Heart left ventricle (tissue), 16 donors: ENCODE measurements at regions not wholly inside any gene's neighbourhood (a gene's known extent, or its start where the extent isn't known, plus 50 kb on each side); places are given as distances from the start of the nearest gene placed in this dataset.
A peak's percentile ranks its signal among the peaks of the same experiment; 100 is the strongest.

Source experiments
- ATAC-seq, 4 donors: fragments of 200-7000 bp; cut with Tn5 transposase; one replicate each; pipeline ENCODE4 v1.9.1; 2020 to 2022; ENCODE audit warnings: moderate library complexity in 4 of 4, mild to moderate bottlenecking in 3 of 4, moderate number of reproducible peaks in 1 of 4
- DNase-seq, 5 donors: peaks; one replicate each; pipeline ENCODE4 v3.0.0-alpha.2; 2020
- H3K27ac ChIP-seq, 12 donors: fragments of 200-600 bp; sonication (generic) in 4 of 12; one replicate each; pipeline versions ENCODE4 v1.5.0 to v1.8.0; 2016 to 2022; ENCODE audit warnings: mild to moderate bottlenecking in 2 of 12
- H3K27me3 ChIP-seq, 9 donors: fragments of 200-600 bp; sonication (generic) in 2 of 9; one replicate each; pipeline versions ENCODE4 v1.5.1 to v1.8.0; 2016 to 2022; ENCODE audit warnings: mild to moderate bottlenecking in 3 of 9
- H3K36me3 ChIP-seq, 9 donors: fragments of 200-600 bp; sonication (generic) in 2 of 9; one replicate each; pipeline versions ENCODE4 v1.5.0 to v1.8.0; 2018 to 2022; ENCODE audit warnings: mild to moderate bottlenecking in 2 of 9
- H3K4me1 ChIP-seq, 12 donors: fragments of 200-600 bp; sonication (generic) in 4 of 12; one replicate each; pipeline versions ENCODE4 v1.5.0 to v1.8.0; 2016 to 2022; ENCODE audit warnings: mild to moderate bottlenecking in 3 of 12
- H3K4me3 ChIP-seq, 12 donors: fragments of 200-600 bp; sonication (generic) in 4 of 12; one replicate each; pipeline versions ENCODE4 v1.5.0 to v1.8.0; 2017 to 2022; ENCODE audit warnings: mild to moderate bottlenecking in 9 of 12, moderate library complexity in 4 of 12
- H3K9me3 ChIP-seq, 12 donors: fragments of 200-600 bp; sonication (generic) in 4 of 12; one replicate each; pipeline versions ENCODE4 v1.5.0 to v1.8.0; 2016 to 2022; ENCODE audit warnings: mild to moderate bottlenecking in 1 of 12
- CTCF ChIP-seq, 12 donors: fragments of 200-600 bp; sonication (generic) in 4 of 12; IDR thresholded peaks; one replicate each; pipeline versions ENCODE4 v1.5.0 to v1.8.0; 2018 to 2022; ENCODE audit warnings: antibody characterized with exemption in 12 of 12, mild to moderate bottlenecking in 5 of 12
- POLR2A ChIP-seq, 2 donors: fragments of 450-650 bp; IDR thresholded peaks; one replicate each; pipeline ENCODE4 v1.6.1; 2017; ENCODE audit warnings: antibody characterized with exemption in 2 of 2, mild to moderate bottlenecking in 2 of 2, moderate library complexity in 2 of 2
- WGBS, 4 donors: extraction: QIAGEN DNeasy Blood & Tissue Kit in 2 of 4; methylation state at CpG; one replicate each; pipeline versions ENCODE4 v1.1.5 to v1.1.7; 2013 to 2018; 5-methylcytosine and 5-hydroxymethylcytosine counted together
- intact Hi-C, 10 donors: fragments of 100-400 bp; cut with DNase I; formaldehyde crosslinking; loops; one replicate each; pipeline versions ENCODE4 v1.11.1 to v1.14.2; 2022
- donor health status: ischemic (EF 13 %, LVEDD 7.1; RV severe dilation, severe dysfunction).
- donor health status: healthy with polysubstance abuse.
- donor health status: DM: no; HTN: yes; CAD: no.
- donor health status: DM: no; HTN: no; CAD: no.
- donor health status: ischemic (EF 25% LVEDD 6.9; RV normal size, moderate dysfunction).
- donor health status: ischemic (EF 25% LVEDD 5.7; RV mildly dilated, moderate dysfunction).
- donor health status: healthy.
- donor health status: DM: yes; HTN: yes; CAD: no.
- donor health status: ischemic (EF 35%, LVEDD 5.7; RV mildly dilated, moderate dysfunction).
- donor health status: nonischemic (EF 11% LVEDD 7.7; RV severe dilation, severe dysfunction).
- donor health status: DM: yes; HTN: yes; CAD: no.
- donor health status: PGD.
- donor health status: ischemic (EF 29% LVEDD 5.4; RV normal size, mild dysfunction).
- donor health status: nonischemic (EF 23%, LVEDD 6.1; RV moderate dilation, normal function).

- no peak for DNase-seq
- 82 to 86% (median 84%) methylated on average over 6 of the region's 6 CpGs for WGBS, 4 donors
- intact Hi-C loops = no loop called here
- no peak overlapping the region for H3K27ac ChIP-seq
- no peaks in the 10 kb centered on the region for H3K9me3 ChIP-seq
- H3K36me3 ChIP-seq = no peaks in the 10 kb centered on the region
- H3K4me1 ChIP-seq = no peaks in the 10 kb centered on the region
- TF ChIP-seq CTCF (IDR thresholded peaks at IDR 0.05) (no peak), POLR2A (IDR thresholded peaks at IDR 0.05) (no peak)
- no peaks in the 10 kb centered on the region for H3K27me3 ChIP-seq
- H3K4me3 ChIP-seq = no peak overlapping the region
- no peak for ATAC-seq
Measured at GRCh38 chr14:98408713-98409112, 863.3 kb downstream of the BCL11B start.

GRCh38 chr14:98411154-98411553 is 860.8 kb downstream of the BCL11B start:
- Histone ChIP-seq H3K36me3 (no peaks in the 10 kb centered on the region), H3K4me3 (no peak overlapping the region), H3K4me1 (no peaks in the 10 kb centered on the region), H3K27me3 (no peaks in the 10 kb centered on the region), H3K27ac (no peak overlapping the region), H3K9me3 (no peaks in the 10 kb centered on the region)
- intact Hi-C loops = no loop called here
- 93 to 96% (median 94%) methylated on average over 8 of the region's 8 CpGs for WGBS, 4 donors
- DNase-seq (no peak), ATAC-seq (no peak)
- TF ChIP-seq POLR2A (IDR thresholded peaks at IDR 0.05) (no peak), CTCF (IDR thresholded peaks at IDR 0.05) (no peak)

- no peak for DNase-seq
- Histone ChIP-seq H3K27ac (no peak overlapping the region), H3K9me3 (no peaks in the 10 kb centered on the region), H3K27me3 (no peaks in the 10 kb centered on the region), H3K4me1 (no peaks in the 10 kb centered on the region), H3K4me3 (no peak overlapping the region), H3K36me3 (no peaks in the 10 kb centered on the region)
- TF ChIP-seq CTCF (IDR thresholded peaks at IDR 0.05) (no peak), POLR2A (IDR thresholded peaks at IDR 0.05) (no peak)
- 77 to 93% (median 79%) methylated on average over 2 of the region's 2 CpGs for WGBS, 4 donors
- intact Hi-C loops = no loop called here
- ATAC-seq = no peak
Measured at GRCh38 chr14:98412431-98412830, 859.6 kb downstream of the BCL11B start.

GRCh38 chr14:98415766-98416165 is 856.2 kb downstream of the BCL11B start:
- ATAC-seq = peak in 2 of 4 donors; percentile 18 to 42
- WGBS, 4 donors = 43 to 51% (median 51%) methylated on average over 6 of the region's 6 CpGs
- TF ChIP-seq CTCF (IDR thresholded peaks at IDR 0.05) (no peak), POLR2A (IDR thresholded peaks at IDR 0.05) (no peak)
- H3K27ac ChIP-seq = no peak overlapping the region
- no peak for DNase-seq
- no peaks in the 10 kb centered on the region for H3K36me3 ChIP-seq
- no peaks in the 10 kb centered on the region for H3K27me3 ChIP-seq
- H3K9me3 ChIP-seq = no peaks in the 10 kb centered on the region
- intact Hi-C loops = no loop called here
- no peaks in the 10 kb centered on the region for H3K4me1 ChIP-seq
- no peak overlapping the region for H3K4me3 ChIP-seq
